ENCODE measurements at regions not wholly inside any gene's neighbourhood (a gene's known extent, or its start where the extent isn't known, plus 50 kb on each side); places are given as distances from the start of the nearest gene placed in this dataset.

DNA sequence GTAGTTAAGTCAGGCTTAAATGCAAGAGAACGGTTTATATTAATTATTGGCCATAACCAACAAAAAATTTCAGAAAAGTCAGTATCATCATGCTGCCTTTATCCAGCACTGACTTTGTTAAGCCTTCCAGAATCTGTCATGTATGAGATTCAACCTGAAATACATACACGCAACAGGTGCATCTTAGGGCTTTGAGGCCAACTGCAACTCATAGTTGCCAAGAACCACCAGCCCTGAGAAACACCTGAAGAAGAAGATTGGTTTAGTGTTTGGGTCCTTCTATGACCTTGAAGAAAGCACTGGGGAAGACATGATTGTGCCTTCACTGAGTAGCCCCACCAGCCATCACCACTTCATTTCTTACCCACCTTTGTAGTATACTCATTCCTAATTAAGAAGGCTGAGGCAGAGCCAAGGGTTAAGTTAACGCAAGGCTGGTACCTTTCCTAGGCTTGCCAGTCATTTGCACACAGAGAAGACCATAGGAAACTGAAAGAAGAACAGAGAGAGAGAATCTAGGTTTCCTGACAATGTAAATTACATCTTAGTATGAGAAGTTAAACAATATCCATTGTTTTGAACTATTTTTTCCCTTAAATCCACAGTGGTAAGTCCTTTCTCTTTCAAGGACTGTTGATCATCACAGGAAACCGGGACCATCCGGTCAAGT is 200.1 kb upstream of the PRKCQ start:
- no peaks in the 10 kb centered on the region for H3K36me3 Mint-ChIP-seq
- H3K9me3 Mint-ChIP-seq = no peaks in the 10 kb centered on the region
- ATAC-seq (no peak), DNase-seq (ENCODE audit: low spot score) (no peak)
- H3K27me3 Mint-ChIP-seq = peaks cover 30 to 59% of the 10 kb centered on the region in 2 donors
- peaks cover 0 to 3% of the 10 kb centered on the region in 2 donors for H3K4me1 Mint-ChIP-seq (ENCODE audit: low read depth in 2 of 2)
- no peak overlapping the region for H3K27ac Mint-ChIP-seq
- no peak overlapping the region for H3K4me3 Mint-ChIP-seq

DNA sequence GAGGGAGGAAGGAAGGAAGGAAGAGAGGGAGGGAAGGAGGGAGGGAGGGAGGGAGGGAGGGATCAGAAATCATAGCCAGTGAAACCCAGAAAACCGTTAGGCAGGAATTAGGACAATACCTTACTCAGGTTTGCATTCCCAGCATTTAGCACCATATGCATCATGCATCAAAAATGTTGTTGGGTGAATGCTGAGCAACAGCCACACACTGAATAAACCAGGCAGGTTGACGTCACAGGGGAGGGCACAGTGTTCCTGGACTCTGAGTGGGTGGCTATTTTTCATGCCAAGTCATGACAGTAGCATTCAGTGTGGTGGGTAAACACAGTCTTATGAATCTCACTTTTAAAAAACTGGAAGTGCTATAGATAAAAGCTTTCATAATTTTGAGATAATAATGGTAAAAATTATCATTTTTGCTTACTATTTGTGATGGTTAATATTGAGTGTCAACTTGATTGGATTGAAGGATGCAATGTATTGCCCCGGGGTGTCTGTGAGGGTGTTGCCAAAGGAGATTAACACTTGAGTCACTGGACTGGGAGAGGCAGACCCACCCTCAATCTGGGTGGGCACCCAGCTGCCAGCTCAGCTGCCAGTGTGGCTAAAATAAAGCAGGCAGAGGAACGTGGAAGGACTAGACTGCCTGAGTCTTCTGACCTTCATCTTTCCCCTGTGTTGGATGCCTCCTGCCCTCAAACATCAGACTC is 199.1 kb upstream of the PRKCQ start:
- ATAC-seq (no peak), DNase-seq (ENCODE audit: low spot score) (no peak)
- Mint-ChIP-seq H3K36me3 (no peaks in the 10 kb centered on the region), H3K4me3 (no peak overlapping the region), H3K27ac (no peak overlapping the region), H3K4me1 (ENCODE audit: low read depth in 2 of 2) (peaks cover 0 to 3% of the 10 kb centered on the region in 2 donors), H3K9me3 (no peaks in the 10 kb centered on the region), H3K27me3 (peaks cover 33 to 69% of the 10 kb centered on the region in 2 donors)

DNA sequence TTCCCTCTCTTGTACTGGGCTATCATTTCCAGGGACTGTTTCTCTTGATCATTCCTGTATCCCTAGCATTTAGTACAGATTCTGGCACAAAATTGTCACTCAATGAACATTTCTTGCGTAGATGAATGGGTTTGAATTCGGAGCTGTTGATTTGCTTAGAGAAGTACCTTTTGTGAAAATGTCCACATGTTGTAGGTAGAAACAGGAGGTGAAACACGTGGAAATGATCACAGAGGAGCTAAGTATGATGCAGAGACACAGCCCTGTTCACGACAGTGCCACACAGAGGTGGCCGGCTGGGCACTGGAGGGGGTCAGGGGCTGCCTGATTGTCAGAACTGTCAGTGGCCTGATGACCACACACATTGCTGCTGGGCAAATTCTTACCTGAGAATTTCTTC is 196.1 kb upstream of the PRKCQ start:
- ATAC-seq (no peak), DNase-seq (ENCODE audit: low spot score) (no peak)
- no peak overlapping the region for H3K27ac Mint-ChIP-seq
- H3K9me3 Mint-ChIP-seq = no peaks in the 10 kb centered on the region
- H3K4me3 Mint-ChIP-seq = no peak overlapping the region
- no peaks in the 10 kb centered on the region for H3K36me3 Mint-ChIP-seq
- peaks cover 29 to 75% of the 10 kb centered on the region in 2 donors for H3K27me3 Mint-ChIP-seq
- peaks cover 0 to 3% of the 10 kb centered on the region in 2 donors for H3K4me1 Mint-ChIP-seq (ENCODE audit: low read depth in 2 of 2)

DNA sequence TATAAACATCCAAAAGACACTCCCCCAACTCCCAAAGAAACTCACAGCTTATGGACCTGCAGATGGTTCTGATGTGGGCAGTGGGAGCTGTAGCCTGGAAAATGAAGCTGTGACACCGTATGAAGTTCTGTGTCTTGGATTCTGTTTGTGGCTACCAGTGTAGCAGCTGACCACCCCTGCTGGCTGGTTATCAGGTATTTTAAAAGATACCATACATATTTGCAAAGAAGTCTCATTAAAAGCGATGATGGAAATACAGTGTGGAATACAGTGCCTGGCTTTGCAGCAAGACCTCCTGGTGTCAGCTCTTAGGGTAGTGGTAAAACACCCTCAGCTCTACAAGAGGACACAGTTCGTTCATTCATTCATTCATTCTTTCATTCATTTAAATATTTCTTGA is 194.3 kb upstream of the PRKCQ start:
- no peak for DNase-seq (ENCODE audit: low spot score)
- H3K9me3 Mint-ChIP-seq = peaks cover 2% of the 10 kb centered on the region
- H3K27ac Mint-ChIP-seq = no peak overlapping the region
- no peak overlapping the region for H3K4me3 Mint-ChIP-seq
- peaks cover 0 to 3% of the 10 kb centered on the region in 2 donors for H3K4me1 Mint-ChIP-seq (ENCODE audit: low read depth in 2 of 2)
- ATAC-seq = no peak
- H3K27me3 Mint-ChIP-seq = peaks cover 27 to 63% of the 10 kb centered on the region in 2 donors
- H3K36me3 Mint-ChIP-seq = no peaks in the 10 kb centered on the region

DNA sequence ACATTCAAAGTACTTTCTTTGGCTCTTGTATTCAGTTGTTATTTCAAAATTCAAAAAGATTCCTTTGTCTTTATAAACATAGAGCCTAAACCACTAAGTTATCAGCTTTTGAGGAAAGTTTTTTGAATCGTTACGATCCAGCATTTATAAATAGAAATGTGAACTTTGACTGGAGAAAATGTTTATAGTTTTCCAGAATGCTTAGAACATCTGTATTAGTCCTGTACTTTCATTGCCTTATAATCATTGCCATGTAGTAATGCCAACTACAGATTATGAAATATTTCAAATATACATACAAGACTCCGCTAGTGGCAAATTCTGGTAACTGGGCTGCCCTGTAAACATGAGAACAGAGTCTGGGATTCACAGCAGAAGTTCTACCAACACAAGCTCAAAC is 191.3 kb upstream of the PRKCQ start:
- Mint-ChIP-seq H3K4me1 (ENCODE audit: low read depth in 2 of 2) (no peaks in the 10 kb centered on the region), H3K4me3 (no peak overlapping the region), H3K36me3 (no peaks in the 10 kb centered on the region), H3K27me3 (peaks cover 20 to 51% of the 10 kb centered on the region in 2 donors), H3K27ac (no peak overlapping the region), H3K9me3 (peaks cover 2% of the 10 kb centered on the region)
- DNase-seq (ENCODE audit: low spot score) (no peak), ATAC-seq (no peak)

DNA sequence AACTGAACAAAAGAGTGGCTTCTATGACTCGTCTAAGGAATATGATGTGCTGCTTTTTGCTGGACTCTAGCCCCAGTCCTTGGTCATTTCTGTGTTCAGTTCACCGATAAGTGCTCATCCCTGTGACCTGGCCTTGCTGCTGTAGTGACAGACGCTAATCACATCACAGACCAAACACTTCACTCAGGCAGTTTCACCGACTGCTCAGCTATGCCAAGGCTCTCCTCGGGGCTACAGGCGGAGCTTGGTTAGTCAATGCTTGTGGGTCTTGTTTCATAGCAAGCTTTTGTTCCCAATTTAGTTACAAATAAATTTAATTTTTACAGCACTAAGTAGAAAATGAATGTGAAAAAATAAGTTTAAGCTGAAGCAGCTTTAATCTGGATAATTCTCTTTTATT is 190.8 kb upstream of the PRKCQ start:
- Mint-ChIP-seq H3K4me3 (no peak overlapping the region), H3K9me3 (peaks cover 2% of the 10 kb centered on the region), H3K27ac (no peak overlapping the region), H3K36me3 (no peaks in the 10 kb centered on the region), H3K27me3 (peaks cover 17 to 49% of the 10 kb centered on the region in 2 donors), H3K4me1 (ENCODE audit: low read depth in 2 of 2) (no peaks in the 10 kb centered on the region)
- no peak for DNase-seq (ENCODE audit: low spot score)
- no peak for ATAC-seq

DNA sequence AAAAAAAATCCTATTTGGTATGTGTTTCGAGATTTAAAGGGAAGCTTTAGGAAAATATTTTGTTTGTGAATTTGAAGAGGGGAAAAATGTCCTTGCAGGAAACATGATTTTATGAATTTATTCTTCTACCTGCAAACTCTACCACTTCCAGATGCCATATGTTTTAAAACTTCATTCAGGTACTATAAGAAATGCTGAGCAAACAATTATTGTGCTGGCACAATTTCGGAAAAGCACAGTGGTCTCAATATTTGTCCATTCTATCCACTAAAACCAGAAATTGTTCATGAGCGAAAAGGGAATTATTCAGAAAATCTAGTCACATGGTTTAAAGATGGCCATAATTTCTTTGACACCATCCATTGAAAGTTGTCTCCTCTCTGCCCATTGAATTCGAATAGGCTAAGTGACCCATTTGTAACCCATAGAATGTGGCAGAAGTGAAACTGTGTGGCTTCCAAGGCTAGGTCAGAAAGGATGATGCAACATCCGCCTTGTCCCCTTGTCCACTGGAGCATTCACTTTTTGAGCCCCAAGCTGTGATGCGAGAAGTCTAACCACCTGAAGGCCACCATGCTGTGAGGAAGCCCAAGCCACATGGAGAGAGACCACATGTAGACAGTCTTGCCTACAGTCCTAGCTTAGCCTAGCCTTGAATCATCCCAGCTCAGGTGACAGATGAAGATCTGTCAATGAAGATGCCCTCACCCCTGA is 189.8 kb upstream of the PRKCQ start:
- ATAC-seq (no peak), DNase-seq (ENCODE audit: low spot score) (no peak)
- Mint-ChIP-seq H3K36me3 (no peaks in the 10 kb centered on the region), H3K4me1 (ENCODE audit: low read depth in 2 of 2) (no peaks in the 10 kb centered on the region), H3K4me3 (no peak overlapping the region), H3K27ac (no peak overlapping the region), H3K9me3 (peaks cover 2% of the 10 kb centered on the region), H3K27me3 (peaks cover 10 to 40% of the 10 kb centered on the region in 2 donors)

DNA sequence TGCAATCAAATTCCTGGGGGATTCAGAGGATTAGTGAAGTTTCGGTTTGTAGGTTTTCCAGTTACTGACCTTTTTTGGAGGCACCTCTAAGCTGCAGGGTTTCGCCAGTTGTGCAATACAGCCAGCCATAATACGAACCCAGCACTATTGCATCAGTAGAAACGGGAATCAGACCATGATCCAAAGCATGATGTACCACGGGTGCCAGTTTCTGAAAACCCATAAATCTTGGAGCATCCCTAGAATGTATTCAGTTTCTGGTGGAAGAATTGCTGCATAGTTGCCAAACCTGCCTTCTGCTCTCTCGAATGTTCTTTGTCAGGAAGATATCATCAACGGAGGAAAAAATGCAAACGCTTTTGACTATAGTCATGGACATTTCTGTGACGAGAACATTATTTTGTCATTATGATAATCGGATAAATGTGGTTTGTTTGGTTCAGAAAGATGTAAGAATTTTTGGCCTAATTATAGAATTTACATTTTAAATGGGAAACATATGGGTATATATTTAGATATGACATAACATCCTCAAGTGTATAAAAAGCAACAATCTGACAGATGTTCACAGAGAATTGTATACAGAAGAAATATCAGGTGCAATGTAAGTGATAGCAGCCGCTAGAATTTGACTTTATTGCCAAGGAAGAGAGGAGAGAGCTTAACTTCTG is 186.2 kb upstream of the PRKCQ start:
- ATAC-seq = no peak
- no peaks in the 10 kb centered on the region for H3K4me1 Mint-ChIP-seq (ENCODE audit: low read depth in 2 of 2)
- H3K9me3 Mint-ChIP-seq = peaks cover 2% of the 10 kb centered on the region
- H3K4me3 Mint-ChIP-seq = no peak overlapping the region
- peaks cover 19 to 21% of the 10 kb centered on the region in 2 donors for H3K27me3 Mint-ChIP-seq
- H3K36me3 Mint-ChIP-seq = no peaks in the 10 kb centered on the region
- DNase-seq (ENCODE audit: low spot score) = no peak
- no peak overlapping the region for H3K27ac Mint-ChIP-seq

DNA sequence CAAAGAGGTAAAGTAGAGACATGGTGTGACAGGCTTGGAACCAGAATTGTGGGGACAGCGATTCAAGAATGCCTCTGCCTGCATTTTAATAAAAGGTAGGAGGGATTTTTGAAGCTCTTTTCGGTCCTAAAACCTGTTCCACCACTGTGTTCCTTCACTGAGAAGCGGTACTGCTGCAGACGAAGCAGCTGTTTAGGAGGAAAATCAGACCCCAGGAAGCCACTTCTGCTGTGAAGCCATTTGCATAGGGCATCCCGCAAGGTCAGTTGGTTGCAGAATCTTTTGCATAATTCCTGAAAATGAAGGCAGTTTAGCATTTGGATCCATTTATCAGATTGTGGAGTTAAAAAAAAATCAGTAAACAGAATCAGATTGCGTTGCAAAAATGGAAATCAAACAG is 183.3 kb upstream of the PRKCQ start:
- Mint-ChIP-seq H3K9me3 (no peaks in the 10 kb centered on the region), H3K4me3 (no peak overlapping the region), H3K36me3 (no peaks in the 10 kb centered on the region), H3K27ac (no peak overlapping the region), H3K27me3 (peaks cover 33 to 38% of the 10 kb centered on the region in 2 donors), H3K4me1 (ENCODE audit: low read depth in 2 of 2) (no peaks in the 10 kb centered on the region)
- ATAC-seq (no peak), DNase-seq (ENCODE audit: low spot score) (no peak)

DNA sequence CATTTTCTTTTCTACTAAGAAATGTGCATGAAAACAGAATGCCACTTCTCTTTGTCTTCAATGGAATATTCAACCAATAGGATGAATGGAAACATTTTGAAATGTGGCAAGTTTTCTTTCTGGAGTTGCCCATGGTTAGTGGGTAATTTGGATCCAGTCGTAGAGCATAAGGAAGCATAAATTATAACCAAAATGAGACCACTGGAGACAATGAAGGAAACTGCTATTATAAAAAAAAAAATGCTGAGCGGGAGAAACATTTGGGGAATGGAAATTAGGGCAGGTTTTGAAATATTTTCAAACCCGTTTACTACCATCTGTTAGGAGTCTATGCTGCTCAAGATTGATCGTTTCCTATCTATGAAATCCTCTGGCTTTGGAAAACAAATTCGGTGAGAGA is 182.9 kb upstream of the PRKCQ start:
- no peak overlapping the region for H3K4me3 Mint-ChIP-seq
- no peaks in the 10 kb centered on the region for H3K4me1 Mint-ChIP-seq (ENCODE audit: low read depth in 2 of 2)
- H3K36me3 Mint-ChIP-seq = no peaks in the 10 kb centered on the region
- no peaks in the 10 kb centered on the region for H3K9me3 Mint-ChIP-seq
- H3K27ac Mint-ChIP-seq = no peak overlapping the region
- peaks cover 35 to 41% of the 10 kb centered on the region in 2 donors for H3K27me3 Mint-ChIP-seq
- DNase-seq (ENCODE audit: low spot score) (no peak), ATAC-seq (no peak)

DNA sequence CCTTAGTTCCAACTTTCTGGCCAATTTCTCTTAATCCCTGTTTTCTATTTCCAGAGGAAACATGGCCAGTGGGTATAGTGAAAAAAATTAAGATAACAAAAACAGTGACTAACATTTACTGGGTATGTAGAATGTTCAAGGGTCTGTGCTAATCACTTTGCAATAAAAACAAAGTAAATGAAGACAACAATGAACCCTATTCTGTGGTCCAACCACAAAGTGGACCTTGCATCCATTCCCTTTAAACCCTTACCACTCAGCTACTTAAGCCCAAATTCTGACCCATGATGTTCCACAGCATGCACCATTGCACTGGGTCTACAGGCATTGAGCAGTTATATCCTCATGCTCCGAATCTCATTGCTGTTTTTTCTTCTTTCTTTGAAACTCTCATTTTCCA is 179.9 kb upstream of the PRKCQ start:
- H3K27me3 Mint-ChIP-seq = peaks cover 44 to 50% of the 10 kb centered on the region in 2 donors
- H3K27ac Mint-ChIP-seq = no peak overlapping the region
- no peaks in the 10 kb centered on the region for H3K36me3 Mint-ChIP-seq
- ATAC-seq = no peak
- H3K9me3 Mint-ChIP-seq = no peaks in the 10 kb centered on the region
- no peak for DNase-seq (ENCODE audit: low spot score)
- H3K4me1 Mint-ChIP-seq (ENCODE audit: low read depth in 2 of 2) = no peaks in the 10 kb centered on the region
- no peak overlapping the region for H3K4me3 Mint-ChIP-seq

DNA sequence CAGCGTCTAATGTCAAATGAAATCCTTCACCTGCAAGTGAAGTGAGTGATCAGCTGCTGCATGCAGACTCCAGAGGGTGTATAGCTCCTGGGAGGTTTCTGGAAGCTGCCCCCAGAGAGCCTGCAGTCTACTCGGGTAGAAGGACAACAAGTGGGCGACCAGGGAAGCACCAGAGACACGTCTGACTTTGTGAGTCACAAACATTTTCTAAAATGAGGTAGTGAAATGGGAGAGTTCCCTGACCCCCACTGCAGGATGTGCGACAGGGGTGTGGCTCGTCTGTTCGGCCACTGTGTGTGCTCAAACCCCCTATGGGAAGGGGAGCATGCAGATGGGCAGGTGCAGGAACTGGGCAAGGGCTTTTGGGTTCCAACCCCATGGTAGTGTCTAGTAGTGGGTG is 177.1 kb upstream of the PRKCQ start:
- ATAC-seq (peak in 1 of 2 donors; percentile 22), DNase-seq (ENCODE audit: low spot score) (no peak)
- Mint-ChIP-seq H3K4me1 (ENCODE audit: low read depth in 2 of 2) (no peaks in the 10 kb centered on the region), H3K4me3 (no peak overlapping the region), H3K27me3 (peaks cover 42 to 65% of the 10 kb centered on the region in 2 donors), H3K9me3 (no peaks in the 10 kb centered on the region), H3K36me3 (no peaks in the 10 kb centered on the region), H3K27ac (no peak overlapping the region)

DNA sequence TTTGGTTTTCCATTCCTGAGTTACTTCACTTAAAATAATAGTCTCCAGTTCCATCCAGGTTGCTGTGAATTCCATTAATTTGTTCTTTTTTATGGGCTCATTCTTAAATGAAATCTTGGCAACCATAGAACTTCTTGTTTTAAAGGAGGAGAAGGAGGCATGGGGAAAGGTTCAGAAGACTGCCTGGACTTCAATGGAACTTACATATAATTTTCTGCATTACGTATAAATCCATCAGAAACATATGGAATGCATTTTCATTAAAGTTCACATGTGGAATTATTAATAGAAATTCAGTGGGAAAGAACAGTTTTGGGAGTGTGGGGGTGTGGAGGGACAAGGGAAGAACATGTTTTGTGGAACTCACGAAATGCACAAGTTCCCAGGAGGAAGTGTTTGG is 176.6 kb upstream of the PRKCQ start:
- ATAC-seq (no peak), DNase-seq (ENCODE audit: low spot score) (no peak)
- Mint-ChIP-seq H3K36me3 (no peaks in the 10 kb centered on the region), H3K27ac (no peak overlapping the region), H3K4me3 (no peak overlapping the region), H3K9me3 (no peaks in the 10 kb centered on the region), H3K4me1 (ENCODE audit: low read depth in 2 of 2) (no peaks in the 10 kb centered on the region), H3K27me3 (peaks cover 41 to 62% of the 10 kb centered on the region in 2 donors)
